ENCODE measurements at regions not wholly inside any gene's neighbourhood (a gene's known extent, or its start where the extent isn't known, plus 50 kb on each side); places are given as distances from the start of the nearest gene placed in this dataset.

GRCh38 chr2:10183146-10183675 is 60.7 kb downstream of the RRM2 start:
- H3K36me3 ChIP-seq (ENCODE audit: control insufficient read depth, insufficient read depth, low read length), result no peaks in the 10 kb centered on the region
- DNase-seq, result no peak
- no peak overlapping the region for H3K4me3 ChIP-seq (ENCODE audit: low read length)
- H3K4me1 ChIP-seq (ENCODE audit: control insufficient read depth, insufficient read depth, low read length), result no peaks in the 10 kb centered on the region
- H3K27me3 ChIP-seq (ENCODE audit: control insufficient read depth, insufficient read depth, low read length), result no peaks in the 10 kb centered on the region
- H3K27ac ChIP-seq (ENCODE audit: low read length), result no peak overlapping the region
- H3K9me3 ChIP-seq (ENCODE audit: control insufficient read depth, low read depth, low read length), result no peaks in the 10 kb centered on the region
- WGBS (ENCODE audit: insufficient coverage, low lambda C conversion rate), result no CpG with 5 or more reads among the region's 7 CpGs

- no peaks in the 10 kb centered on the region for H3K27me3 ChIP-seq (ENCODE audit: control insufficient read depth, insufficient read depth, low read length)
- DNase-seq, result no peak
- no peaks in the 10 kb centered on the region for H3K4me1 ChIP-seq (ENCODE audit: control insufficient read depth, insufficient read depth, low read length)
- H3K4me3 ChIP-seq (ENCODE audit: low read length), result no peak overlapping the region
- no peak overlapping the region for H3K27ac ChIP-seq (ENCODE audit: low read length)
- no peaks in the 10 kb centered on the region for H3K9me3 ChIP-seq (ENCODE audit: control insufficient read depth, low read depth, low read length)
- H3K36me3 ChIP-seq (ENCODE audit: control insufficient read depth, insufficient read depth, low read length), result no peaks in the 10 kb centered on the region
- no CpG with 5 or more reads among the region's 6 CpGs for WGBS (ENCODE audit: insufficient coverage, low lambda C conversion rate)
These were observed 61.9 kb downstream of the RRM2 start for GRCh38 chr2:10184421-10184820.

GRCh38 chr2:10185046-10185445 is 62.5 kb downstream of the RRM2 start:
- H3K4me1 ChIP-seq (ENCODE audit: control insufficient read depth, insufficient read depth, low read length), result no peaks in the 10 kb centered on the region

GRCh38 chr2:10185755-10186154 is 63.2 kb downstream of the RRM2 start:
- H3K27me3 ChIP-seq (ENCODE audit: control insufficient read depth, insufficient read depth, low read length), result no peaks in the 10 kb centered on the region
- no peak overlapping the region for H3K27ac ChIP-seq (ENCODE audit: low read length)
- no peaks in the 10 kb centered on the region for H3K36me3 ChIP-seq (ENCODE audit: control insufficient read depth, insufficient read depth, low read length)
- no peak overlapping the region for H3K4me3 ChIP-seq (ENCODE audit: low read length)
- no peaks in the 10 kb centered on the region for H3K9me3 ChIP-seq (ENCODE audit: control insufficient read depth, low read depth, low read length)
- no CpG with 5 or more reads among the region's 4 CpGs for WGBS (ENCODE audit: insufficient coverage, low lambda C conversion rate)
- no peaks in the 10 kb centered on the region for H3K4me1 ChIP-seq (ENCODE audit: control insufficient read depth, insufficient read depth, low read length)
- no peak for DNase-seq

More at GRCh38 chr2:10185046-10185445, 62.5 kb downstream of the RRM2 start:
- Histone ChIP-seq H3K27me3 (ENCODE audit: control insufficient read depth, insufficient read depth, low read length) (no peaks in the 10 kb centered on the region), H3K9me3 (ENCODE audit: control insufficient read depth, low read depth, low read length) (no peaks in the 10 kb centered on the region), H3K27ac (ENCODE audit: low read length) (no peak overlapping the region), H3K36me3 (ENCODE audit: control insufficient read depth, insufficient read depth, low read length) (no peaks in the 10 kb centered on the region), H3K4me3 (ENCODE audit: low read length) (no peak overlapping the region)
- WGBS (ENCODE audit: insufficient coverage, low lambda C conversion rate), result 40% methylated on average over 1 of the region's 8 CpGs
- DNase-seq, result no peak

- Histone ChIP-seq H3K4me1 (ENCODE audit: control insufficient read depth, insufficient read depth, low read length) (no peaks in the 10 kb centered on the region), H3K4me3 (ENCODE audit: low read length) (no peak overlapping the region), H3K9me3 (ENCODE audit: control insufficient read depth, low read depth, low read length) (no peaks in the 10 kb centered on the region), H3K36me3 (ENCODE audit: control insufficient read depth, insufficient read depth, low read length) (no peaks in the 10 kb centered on the region), H3K27ac (ENCODE audit: low read length) (no peak overlapping the region), H3K27me3 (ENCODE audit: control insufficient read depth, insufficient read depth, low read length) (no peaks in the 10 kb centered on the region)
- WGBS (ENCODE audit: insufficient coverage, low lambda C conversion rate), result no CpG with 5 or more reads among the region's 24 CpGs
- no peak for DNase-seq
These were observed 64.5 kb downstream of the RRM2 start for GRCh38 chr2:10186868-10187535.

- Histone ChIP-seq H3K4me1 (ENCODE audit: control insufficient read depth, insufficient read depth, low read length) (no peaks in the 10 kb centered on the region), H3K36me3 (ENCODE audit: control insufficient read depth, insufficient read depth, low read length) (no peaks in the 10 kb centered on the region), H3K4me3 (ENCODE audit: low read length) (no peak overlapping the region), H3K27ac (ENCODE audit: low read length) (no peak overlapping the region), H3K9me3 (ENCODE audit: control insufficient read depth, low read depth, low read length) (no peaks in the 10 kb centered on the region), H3K27me3 (ENCODE audit: control insufficient read depth, insufficient read depth, low read length) (no peaks in the 10 kb centered on the region)
- no peak for DNase-seq
- no CpG with 5 or more reads among the region's 14 CpGs for WGBS (ENCODE audit: insufficient coverage, low lambda C conversion rate)
These were observed 65.1 kb downstream of the RRM2 start for GRCh38 chr2:10187661-10188060.

- Histone ChIP-seq H3K4me3 (ENCODE audit: low read length) (no peak overlapping the region), H3K9me3 (ENCODE audit: control insufficient read depth, low read depth, low read length) (no peaks in the 10 kb centered on the region), H3K27ac (ENCODE audit: low read length) (no peak overlapping the region), H3K27me3 (ENCODE audit: control insufficient read depth, insufficient read depth, low read length) (no peaks in the 10 kb centered on the region), H3K36me3 (ENCODE audit: control insufficient read depth, insufficient read depth, low read length) (no peaks in the 10 kb centered on the region), H3K4me1 (ENCODE audit: control insufficient read depth, insufficient read depth, low read length) (no peaks in the 10 kb centered on the region)
- no peak for DNase-seq
- WGBS (ENCODE audit: insufficient coverage, low lambda C conversion rate), result no CpG with 5 or more reads among the region's 7 CpGs
These were observed 65.7 kb downstream of the RRM2 start for GRCh38 chr2:10188211-10188610.

- Histone ChIP-seq H3K4me3 (ENCODE audit: low read length) (no peak overlapping the region), H3K27me3 (ENCODE audit: control insufficient read depth, insufficient read depth, low read length) (no peaks in the 10 kb centered on the region), H3K4me1 (ENCODE audit: control insufficient read depth, insufficient read depth, low read length) (peaks cover 5% of the 10 kb centered on the region), H3K9me3 (ENCODE audit: control insufficient read depth, low read depth, low read length) (no peaks in the 10 kb centered on the region), H3K27ac (ENCODE audit: low read length) (no peak overlapping the region), H3K36me3 (ENCODE audit: control insufficient read depth, insufficient read depth, low read length) (no peaks in the 10 kb centered on the region)
- no peak for DNase-seq
- WGBS (ENCODE audit: insufficient coverage, low lambda C conversion rate), result no CpG with 5 or more reads among the region's 12 CpGs
These were observed 66.3 kb downstream of the RRM2 start for GRCh38 chr2:10188729-10189305.

- no peak for DNase-seq
- Histone ChIP-seq H3K9me3 (ENCODE audit: control insufficient read depth, low read depth, low read length) (no peaks in the 10 kb centered on the region), H3K27ac (ENCODE audit: low read length) (no peak overlapping the region), H3K36me3 (ENCODE audit: control insufficient read depth, insufficient read depth, low read length) (no peaks in the 10 kb centered on the region), H3K4me3 (ENCODE audit: low read length) (no peak overlapping the region), H3K4me1 (ENCODE audit: control insufficient read depth, insufficient read depth, low read length) (peaks cover 7% of the 10 kb centered on the region), H3K27me3 (ENCODE audit: control insufficient read depth, insufficient read depth, low read length) (no peaks in the 10 kb centered on the region)
- no CpG with 5 or more reads among the region's 3 CpGs for WGBS (ENCODE audit: insufficient coverage, low lambda C conversion rate)
These were observed 67.7 kb downstream of the RRM2 start for GRCh38 chr2:10190255-10190654.

GRCh38 chr2:10190737-10191532 is 68.4 kb downstream of the RRM2 start:
- H3K36me3 ChIP-seq (ENCODE audit: control insufficient read depth, insufficient read depth, low read length), result no peaks in the 10 kb centered on the region
- DNase-seq, result no peak
- 83% methylated on average over 1 of the region's 10 CpGs for WGBS (ENCODE audit: insufficient coverage, low lambda C conversion rate)
- no peaks in the 10 kb centered on the region for H3K27me3 ChIP-seq (ENCODE audit: control insufficient read depth, insufficient read depth, low read length)
- no peak overlapping the region for H3K27ac ChIP-seq (ENCODE audit: low read length)
- peaks cover 7% of the 10 kb centered on the region for H3K4me1 ChIP-seq (ENCODE audit: control insufficient read depth, insufficient read depth, low read length)
- no peaks in the 10 kb centered on the region for H3K9me3 ChIP-seq (ENCODE audit: control insufficient read depth, low read depth, low read length)
- H3K4me3 ChIP-seq (ENCODE audit: low read length), result no peak overlapping the region

Measured in large intestine (tissue), 3 donors.